Heart left ventricle (tissue), 16 donors: ENCODE measurements at regions not wholly inside any gene's neighbourhood (a gene's known extent, or its start where the extent isn't known, plus 50 kb on each side); places are given as distances from the start of the nearest gene placed in this dataset.
A peak's percentile ranks its signal among the peaks of the same experiment; 100 is the strongest.
"Not testable (repeated sequence)": the region's sequence is repeated elsewhere in the genome, so short reads cannot be mapped to it uniquely, and the experiment has no call there.

Source experiments
- ATAC-seq, 4 donors: fragments of 200-7000 bp; cut with Tn5 transposase; one replicate each; pipeline ENCODE4 v1.9.1; 2020 to 2022; ENCODE audit warnings: moderate library complexity in 4 of 4, mild to moderate bottlenecking in 3 of 4, moderate number of reproducible peaks in 1 of 4
- DNase-seq, 5 donors: peaks; one replicate each; pipeline ENCODE4 v3.0.0-alpha.2; 2020
- H3K27ac ChIP-seq, 12 donors: fragments of 200-600 bp; sonication (generic) in 4 of 12; one replicate each; pipeline versions ENCODE4 v1.5.0 to v1.8.0; 2016 to 2022; ENCODE audit warnings: mild to moderate bottlenecking in 2 of 12
- H3K27me3 ChIP-seq, 9 donors: fragments of 200-600 bp; sonication (generic) in 2 of 9; one replicate each; pipeline versions ENCODE4 v1.5.1 to v1.8.0; 2016 to 2022; ENCODE audit warnings: mild to moderate bottlenecking in 3 of 9
- H3K36me3 ChIP-seq, 9 donors: fragments of 200-600 bp; sonication (generic) in 2 of 9; one replicate each; pipeline versions ENCODE4 v1.5.0 to v1.8.0; 2018 to 2022; ENCODE audit warnings: mild to moderate bottlenecking in 2 of 9
- H3K4me1 ChIP-seq, 12 donors: fragments of 200-600 bp; sonication (generic) in 4 of 12; one replicate each; pipeline versions ENCODE4 v1.5.0 to v1.8.0; 2016 to 2022; ENCODE audit warnings: mild to moderate bottlenecking in 3 of 12
- H3K4me3 ChIP-seq, 12 donors: fragments of 200-600 bp; sonication (generic) in 4 of 12; one replicate each; pipeline versions ENCODE4 v1.5.0 to v1.8.0; 2017 to 2022; ENCODE audit warnings: mild to moderate bottlenecking in 9 of 12, moderate library complexity in 4 of 12
- H3K9me3 ChIP-seq, 12 donors: fragments of 200-600 bp; sonication (generic) in 4 of 12; one replicate each; pipeline versions ENCODE4 v1.5.0 to v1.8.0; 2016 to 2022; ENCODE audit warnings: mild to moderate bottlenecking in 1 of 12
- CTCF ChIP-seq, 12 donors: fragments of 200-600 bp; sonication (generic) in 4 of 12; IDR thresholded peaks; one replicate each; pipeline versions ENCODE4 v1.5.0 to v1.8.0; 2018 to 2022; ENCODE audit warnings: antibody characterized with exemption in 12 of 12, mild to moderate bottlenecking in 5 of 12
- POLR2A ChIP-seq, 2 donors: fragments of 450-650 bp; IDR thresholded peaks; one replicate each; pipeline ENCODE4 v1.6.1; 2017; ENCODE audit warnings: antibody characterized with exemption in 2 of 2, mild to moderate bottlenecking in 2 of 2, moderate library complexity in 2 of 2
- WGBS, 4 donors: extraction: QIAGEN DNeasy Blood & Tissue Kit in 2 of 4; methylation state at CpG; one replicate each; pipeline versions ENCODE4 v1.1.5 to v1.1.7; 2013 to 2018; 5-methylcytosine and 5-hydroxymethylcytosine counted together
- intact Hi-C, 10 donors: fragments of 100-400 bp; cut with DNase I; formaldehyde crosslinking; loops; one replicate each; pipeline versions ENCODE4 v1.11.1 to v1.14.2; 2022
- donor health status: ischemic (EF 13 %, LVEDD 7.1; RV severe dilation, severe dysfunction).
- donor health status: healthy with polysubstance abuse.
- donor health status: DM: no; HTN: yes; CAD: no.
- donor health status: DM: no; HTN: no; CAD: no.
- donor health status: ischemic (EF 25% LVEDD 6.9; RV normal size, moderate dysfunction).
- donor health status: ischemic (EF 25% LVEDD 5.7; RV mildly dilated, moderate dysfunction).
- donor health status: healthy.
- donor health status: DM: yes; HTN: yes; CAD: no.
- donor health status: ischemic (EF 35%, LVEDD 5.7; RV mildly dilated, moderate dysfunction).
- donor health status: nonischemic (EF 11% LVEDD 7.7; RV severe dilation, severe dysfunction).
- donor health status: DM: yes; HTN: yes; CAD: no.
- donor health status: PGD.
- donor health status: ischemic (EF 29% LVEDD 5.4; RV normal size, mild dysfunction).
- donor health status: nonischemic (EF 23%, LVEDD 6.1; RV moderate dilation, normal function).

- no peak for ATAC-seq
- Histone ChIP-seq H3K36me3 (no peaks in the 10 kb centered on the region), H3K27ac (no peak overlapping the region), H3K9me3 (no peaks in the 10 kb centered on the region), H3K4me3 (no peak overlapping the region), H3K27me3 (no peaks in the 10 kb centered on the region), H3K4me1 (peaks cover 0 to 6% (median 0%) of the 10 kb centered on the region in 12 donors)
- DNase-seq = no peak
- intact Hi-C loops = loop anchor here in 8 of 10 donors (2.0 to 10.0 kb wide), 5 partner anchors 74 to 470 kb away; no protein-coding TSS in a partner anchor
- no peak for TF ChIP-seq CTCF (IDR thresholded peaks at IDR 0.05)
- no peak for TF ChIP-seq POLR2A (IDR thresholded peaks at IDR 0.05)
- WGBS, 4 donors = 93 to 96% (median 94%) methylated on average over 4 of the region's 4 CpGs
Observed at GRCh38 chr21:31788581-31788980, 56.7 kb upstream of the SCAF4 start.

GRCh38 chr21:31787691-31788090, 55.8 kb upstream of the SCAF4 start:
- not testable (repeated sequence) for DNase-seq, H3K36me3 ChIP-seq, H3K4me3 ChIP-seq, H3K27me3 ChIP-seq, H3K9me3 ChIP-seq, H3K4me1 ChIP-seq, ATAC-seq, H3K27ac ChIP-seq
- WGBS, 4 donors = 69 to 86% (median 82%) methylated on average over 7 of the region's 7 CpGs
- intact Hi-C loops = loop anchor here (2.0 to 10.0 kb wide), 6 partner anchors 75 to 471 kb away; no protein-coding TSS in a partner anchor

- no peaks in the 10 kb centered on the region for H3K27me3 ChIP-seq
- ATAC-seq (no peak), DNase-seq (no peak)
- no peaks in the 10 kb centered on the region for H3K9me3 ChIP-seq
- 54 to 57% (median 54%) methylated on average over 4 of the region's 4 CpGs for WGBS, 4 donors
- intact Hi-C loops = loop anchor here (1.0 to 10.0 kb wide), 7 partner anchors 76 to 472 kb away; no protein-coding TSS in a partner anchor
- H3K4me1 ChIP-seq = peaks cover 0 to 6% (median 0%) of the 10 kb centered on the region in 12 donors
- no peaks in the 10 kb centered on the region for H3K36me3 ChIP-seq
- TF ChIP-seq CTCF (IDR thresholded peaks at IDR 0.05) (peak in 1 of 12 donors; percentile 3), POLR2A (IDR thresholded peaks at IDR 0.05) (no peak)
- no peak overlapping the region for H3K27ac ChIP-seq
- H3K4me3 ChIP-seq = no peak overlapping the region
Observed at GRCh38 chr21:31786164-31786920, 54.4 kb upstream of the SCAF4 start.

GRCh38 chr21:31785237-31786163, 53.6 kb upstream of the SCAF4 start:
- H3K4me3 ChIP-seq, H3K9me3 ChIP-seq, H3K27me3 ChIP-seq, H3K27ac ChIP-seq, H3K4me1 ChIP-seq, H3K36me3 ChIP-seq: not testable (repeated sequence)
- intact Hi-C loops = loop anchor here (1.0 to 10.0 kb wide), 7 partner anchors 77 to 473 kb away; no protein-coding TSS in a partner anchor
- peak; percentile 62 to 79 (median 67) for TF ChIP-seq CTCF (IDR thresholded peaks at IDR 0.05)
- peak in 4 of 5 donors; percentile 57 to 72 (median 60) for DNase-seq
- ATAC-seq = peak; percentile 67 to 80 (median 74)
- WGBS, 4 donors = 50 to 57% (median 54%) methylated on average over 11 of the region's 11 CpGs
